Lower leg skin (tissue), 3 donors: ENCODE measurements at regions not wholly inside any gene's neighbourhood (a gene's known extent, or its start where the extent isn't known, plus 50 kb on each side); places are given as distances from the start of the nearest gene placed in this dataset.

Experiments
- CTCF ChIP-seq, 3 donors: fragments of 450-650 bp; IDR thresholded peaks; one replicate each; pipeline ENCODE4 v1.5.1; 2016; ENCODE audit warnings: antibody characterized with exemption in 3 of 3, mild to moderate bottlenecking in 3 of 3, moderate library complexity in 2 of 3
- POLR2A ChIP-seq, 2 donors: fragments of 450-650 bp; IDR thresholded peaks; one replicate each; pipeline ENCODE4 v1.6.1; 2016 to 2017; ENCODE audit warnings: antibody characterized with exemption in 2 of 2, mild to moderate bottlenecking in 1 of 2, moderate library complexity in 1 of 2

- TF ChIP-seq CTCF (IDR thresholded peaks at IDR 0.05) (no peak), POLR2A (IDR thresholded peaks at IDR 0.05) (no peak)
Observed at GRCh38 chr2:145657265-145657664, 1137.3 kb upstream of the ZEB2 start.
